GM21423 (cell line): ENCODE measurements at regions not wholly inside any gene's neighbourhood (a gene's known extent, or its start where the extent isn't known, plus 50 kb on each side); places are given as distances from the start of the nearest gene placed in this dataset.

Experiments
- ATAC-seq: cut with Tn5 transposase; IDR thresholded peaks from one replicate; pipeline ENCODE4 v1.9.1; 2021; ENCODE audit warnings: mild to moderate bottlenecking, moderate library complexity; ENCODE audit not compliant: unreplicated experiment

- no peak for ATAC-seq
Measured at GRCh38 chr14:85293612-85294234, 236.2 kb upstream of the FLRT2 start.

DNA sequence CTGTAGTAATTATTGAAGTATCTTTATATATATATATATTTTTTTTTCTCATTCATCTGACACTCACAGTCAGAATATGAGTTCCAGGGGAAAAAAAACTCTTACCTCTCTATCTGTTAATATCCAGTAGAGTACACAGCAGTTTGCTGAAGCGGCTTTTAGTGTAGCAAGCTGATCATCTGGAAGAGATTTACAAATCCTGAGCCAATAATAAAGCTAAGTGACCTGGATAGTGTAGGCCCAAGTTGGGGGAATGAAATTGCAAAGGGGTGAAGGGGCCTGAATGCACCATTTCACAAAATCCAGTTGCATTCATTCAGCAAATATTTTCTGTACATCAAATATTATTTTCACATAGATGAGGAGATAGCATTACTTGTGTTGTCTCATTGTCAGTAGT, 234.6 kb upstream of the FLRT2 start:
- ATAC-seq, result no peak

DNA sequence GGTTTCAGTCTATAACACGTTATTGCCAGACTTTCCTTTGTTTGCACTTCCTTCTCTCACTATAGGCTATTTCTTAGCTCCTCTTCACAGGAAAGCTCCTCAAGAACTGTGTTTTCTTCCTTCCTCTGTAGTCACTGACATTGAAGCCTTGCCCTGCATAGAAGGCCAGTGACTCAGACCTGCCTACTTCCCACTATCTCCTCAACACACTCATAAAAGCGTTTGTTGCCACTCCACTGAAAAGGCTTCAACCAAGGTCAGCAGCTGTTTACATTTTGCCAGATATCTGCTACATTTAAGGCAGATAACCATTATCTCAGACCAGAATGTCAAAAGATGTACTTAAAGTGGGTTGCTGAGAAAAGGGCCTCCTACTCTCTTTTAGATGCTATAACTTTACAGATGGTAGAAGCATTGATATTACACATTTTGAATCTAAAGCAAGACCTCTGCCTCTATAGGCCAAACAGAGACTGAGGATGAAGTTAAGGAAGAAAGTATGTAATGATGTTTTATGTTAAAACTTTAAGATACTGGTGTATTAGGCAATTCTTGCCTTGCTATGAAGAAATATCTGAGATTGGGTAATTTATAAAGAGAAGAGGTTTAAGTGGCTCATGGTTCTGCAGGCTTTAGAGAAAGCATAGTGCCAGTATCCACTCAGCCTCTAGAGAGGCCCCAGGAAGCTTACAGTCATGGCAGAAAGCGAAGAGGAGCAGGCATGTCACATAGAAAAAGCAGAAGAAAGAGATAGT, 233.3 kb upstream of the FLRT2 start:
- no peak for ATAC-seq

DNA sequence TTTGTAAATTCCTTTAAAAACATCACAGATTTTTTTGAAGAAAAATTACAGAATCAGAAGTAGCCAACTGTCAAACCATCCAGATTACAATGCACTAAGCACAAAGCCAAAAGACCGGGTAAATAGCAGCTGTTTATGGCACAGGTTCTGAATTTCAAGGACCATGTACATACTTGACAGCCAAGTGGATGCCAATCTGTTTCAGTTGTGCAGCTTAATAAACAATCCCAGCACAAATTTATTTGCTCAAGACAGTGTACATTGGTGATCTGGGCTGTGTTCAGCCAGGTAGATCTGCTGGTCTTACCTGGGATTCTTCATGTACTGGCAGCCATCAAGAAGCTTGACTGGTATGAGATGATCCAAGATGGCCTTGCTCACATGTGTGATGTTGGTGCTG, 229.8 kb upstream of the FLRT2 start:
- no peak for ATAC-seq

GRCh38 chr14:85301506-85301905, 228.4 kb upstream of the FLRT2 start:
- no peak for ATAC-seq

DNA sequence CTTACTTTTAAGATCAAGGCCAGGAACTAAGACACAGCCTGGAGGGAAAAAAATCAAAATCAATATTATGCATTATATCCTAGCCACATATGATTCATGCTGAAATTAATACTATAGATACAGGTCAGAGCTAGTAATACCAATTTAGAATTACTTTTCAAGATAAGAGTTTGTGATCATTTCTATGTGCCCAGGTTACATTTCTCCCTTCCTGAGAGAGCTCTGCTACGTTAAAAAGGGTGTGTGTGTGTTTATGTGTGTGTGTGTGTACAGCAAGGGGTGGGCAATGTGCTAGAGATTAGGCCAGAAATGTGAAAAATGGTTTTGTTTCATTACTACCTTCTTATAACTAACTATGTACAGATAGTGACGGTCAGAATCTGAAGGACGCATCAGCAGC, 223.9 kb upstream of the FLRT2 start:
- ATAC-seq, result no peak

DNA sequence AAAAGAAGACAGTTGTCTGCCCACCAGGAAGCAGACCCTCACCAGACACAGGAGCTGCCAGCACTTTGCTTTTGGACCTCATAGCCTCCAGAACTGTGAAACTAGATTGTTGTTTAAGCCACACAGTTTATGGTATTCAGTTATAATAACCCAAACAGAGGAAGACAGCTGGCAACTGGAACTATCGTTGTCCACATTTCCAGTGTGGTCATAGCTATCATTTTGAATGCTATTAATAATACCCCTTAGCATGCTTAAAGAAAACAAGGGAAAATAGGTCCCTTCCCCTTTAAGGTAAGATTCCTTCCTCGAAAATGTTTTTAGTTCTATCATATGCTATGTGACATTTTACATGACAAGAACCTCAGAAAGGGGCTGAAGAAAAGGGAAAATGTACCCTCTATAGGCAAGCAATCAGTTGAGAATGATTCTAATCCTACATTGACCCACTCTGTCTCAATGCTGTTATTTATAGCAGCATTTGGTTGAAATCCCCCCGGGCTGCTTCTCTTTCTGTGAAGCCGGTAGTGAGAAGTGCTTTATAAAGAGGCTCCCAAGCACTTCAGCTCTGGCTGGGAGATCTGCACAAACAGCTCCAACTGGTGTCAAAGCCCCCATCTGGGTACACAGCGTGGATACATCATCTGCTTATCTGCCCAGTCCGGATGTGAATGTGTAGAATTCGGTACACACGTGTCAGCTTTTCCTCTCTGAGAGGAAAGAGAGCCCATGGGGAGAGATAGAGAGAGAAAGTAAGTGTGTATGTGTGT, 221.2 kb upstream of the FLRT2 start:
- no peak for ATAC-seq

DNA sequence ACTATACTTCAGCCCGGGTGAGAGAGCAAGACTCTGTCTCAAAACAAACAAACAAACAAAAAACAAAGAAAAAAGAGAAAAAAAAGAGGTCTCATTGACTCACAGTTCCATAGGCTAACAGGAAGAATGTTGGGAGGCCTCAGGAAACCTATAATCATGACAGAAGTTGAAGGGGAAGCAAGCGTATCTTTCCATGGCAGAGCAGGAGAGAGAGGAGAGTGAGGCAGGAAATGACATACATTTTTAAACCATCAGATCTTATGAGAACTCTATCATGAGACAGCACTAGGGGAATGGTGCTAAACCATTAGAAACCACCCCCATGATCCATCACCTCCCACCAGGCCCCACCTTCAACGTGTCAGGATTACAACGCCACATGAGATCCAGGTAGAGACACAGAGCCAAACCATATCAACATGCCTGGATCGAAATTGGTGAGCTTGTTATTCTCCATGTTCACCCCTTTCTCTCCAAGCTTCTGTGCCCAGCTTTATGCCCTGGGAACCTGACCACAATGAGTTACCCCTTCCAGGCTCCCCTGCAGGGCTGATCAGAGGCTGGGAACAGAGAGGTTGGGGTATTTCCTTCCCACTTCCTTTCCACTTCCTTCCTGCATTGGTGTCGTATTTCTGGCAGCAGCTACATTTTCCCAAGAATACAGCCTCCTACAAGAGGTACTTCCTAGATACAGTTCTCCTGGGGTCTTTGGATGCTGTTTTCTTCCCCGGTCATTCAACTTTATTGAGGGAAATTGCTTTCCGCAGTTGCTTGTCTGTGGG, 219.3 kb upstream of the FLRT2 start:
- no peak for ATAC-seq

GRCh38 chr14:85313560-85314207, 216.3 kb upstream of the FLRT2 start:
- no peak for ATAC-seq

DNA sequence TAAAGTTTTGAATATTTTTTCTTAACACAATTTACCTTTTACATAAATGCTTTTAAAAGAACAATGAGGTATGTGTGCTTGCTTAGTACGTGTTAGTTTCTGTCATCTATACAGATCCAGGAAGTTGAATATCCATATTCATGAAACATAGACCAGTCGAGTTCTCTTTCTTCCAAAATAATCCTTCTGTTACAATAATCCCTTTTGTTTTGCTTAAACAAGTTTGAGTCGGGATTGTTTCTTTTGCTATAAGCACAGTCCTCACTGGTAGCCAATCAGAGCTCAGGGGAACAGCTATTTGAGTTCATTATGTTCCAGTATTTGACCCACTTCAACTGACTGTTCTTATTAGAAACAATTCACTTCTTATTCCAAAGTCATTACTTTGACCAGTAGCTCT, 214.7 kb upstream of the FLRT2 start:
- ATAC-seq, result no peak

- no peak for ATAC-seq
Measured at GRCh38 chr14:85315733-85316290, 214.1 kb upstream of the FLRT2 start.

GRCh38 chr14:85316701-85317410, 213.1 kb upstream of the FLRT2 start:
- no peak for ATAC-seq

GRCh38 chr14:85317491-85318021, 212.4 kb upstream of the FLRT2 start:
- no peak for ATAC-seq

GRCh38 chr14:85319101-85319500, 210.8 kb upstream of the FLRT2 start:
- ATAC-seq, result no peak

GRCh38 chr14:85319998-85320630, 209.8 kb upstream of the FLRT2 start:
- no peak for ATAC-seq

- ATAC-seq, result no peak
Measured at GRCh38 chr14:85325134-85326017, 204.6 kb upstream of the FLRT2 start.

GRCh38 chr14:85332401-85332800, 197.5 kb upstream of the FLRT2 start:
- no peak for ATAC-seq

DNA sequence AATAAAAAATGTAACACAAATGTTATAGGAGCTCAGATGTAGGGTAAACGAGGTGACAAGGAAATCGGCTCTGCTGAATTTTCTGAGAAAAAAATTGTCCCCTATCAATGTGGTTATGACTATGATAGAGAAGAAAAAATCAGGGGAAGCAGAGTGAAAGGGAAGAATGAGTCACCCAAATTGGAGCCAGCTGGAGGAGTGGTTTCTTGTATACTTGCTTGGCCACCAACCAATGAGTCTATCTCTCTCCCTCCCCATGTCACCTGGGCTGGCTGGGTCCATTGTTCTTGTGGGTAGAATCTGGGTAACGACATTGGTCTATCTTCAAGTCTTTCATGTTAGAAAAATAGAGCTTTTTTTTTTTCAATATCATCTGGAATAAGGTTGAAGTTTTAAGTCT, 196.6 kb upstream of the FLRT2 start:
- no peak for ATAC-seq
